Right ventricle myocardium superior (tissue), 1 donor: ENCODE measurements at regions not wholly inside any gene's neighbourhood (a gene's known extent, or its start where the extent isn't known, plus 50 kb on each side); places are given as distances from the start of the nearest gene placed in this dataset.
"Not testable (repeated sequence)": the region's sequence is repeated elsewhere in the genome, so short reads cannot be mapped to it uniquely, and the experiment has no call there.

Experiments
- ATAC-seq: fragments of 200-7000 bp; cut with Tn5 transposase; one replicate; pipeline ENCODE4 v1.9.1; 2020; ENCODE audit warnings: mild to moderate bottlenecking; ENCODE audit not compliant: poor library complexity
- DNase-seq: peaks from one replicate; pipeline ENCODE4 v3.0.0-alpha.2; 2020
- intact Hi-C: fragments of 100-400 bp; cut with DNase I; formaldehyde crosslinking; loops from one replicate; pipeline ENCODE4 v1.11.2; 2022
- donor health status: DM: no; HTN: yes; CAD: no; lungs with severe emphysema.

- intact Hi-C loops = no loop called here
- DNase-seq (no peak), ATAC-seq (no peak)
Observed at GRCh38 chrX:14355556-14355955, 173.8 kb upstream of the GLRA2 start.

- intact Hi-C loops = no loop called here
- ATAC-seq (no peak), DNase-seq (no peak)
Observed at GRCh38 chrX:14354521-14354920, 174.8 kb upstream of the GLRA2 start.

- ATAC-seq = no peak
- intact Hi-C loops = no loop called here
- no peak for DNase-seq
Observed at GRCh38 chrX:14352511-14352910, 176.8 kb upstream of the GLRA2 start.

- DNase-seq = no peak
- intact Hi-C loops = no loop called here
- ATAC-seq = no peak
Observed at GRCh38 chrX:14351611-14352303, 177.6 kb upstream of the GLRA2 start.

GRCh38 chrX:14347523-14347922 is 181.8 kb upstream of the GLRA2 start:
- ATAC-seq = no peak
- DNase-seq = no peak
- intact Hi-C loops = no loop called here

- DNase-seq (no peak), ATAC-seq (no peak)
- intact Hi-C loops = no loop called here
Observed at GRCh38 chrX:14344172-14344940, 185.0 kb upstream of the GLRA2 start.

GRCh38 chrX:14309431-14309830 is 219.9 kb upstream of the GLRA2 start:
- ATAC-seq = no peak
- intact Hi-C loops = no loop called here
- DNase-seq = no peak

GRCh38 chrX:14308976-14309375 is 220.4 kb upstream of the GLRA2 start:
- DNase-seq, ATAC-seq, intact Hi-C loops: not testable (repeated sequence)

GRCh38 chrX:14303891-14304290 is 225.4 kb upstream of the GLRA2 start:
- ATAC-seq = no peak
- intact Hi-C loops = no loop called here
- no peak for DNase-seq

- DNase-seq, intact Hi-C loops, ATAC-seq: not testable (repeated sequence)
Observed at GRCh38 chrX:14302561-14302960, 226.8 kb upstream of the GLRA2 start.

- intact Hi-C loops = no loop called here
- no peak for ATAC-seq
- no peak for DNase-seq
Observed at GRCh38 chrX:14300376-14300775, 229.0 kb upstream of the GLRA2 start.

- ATAC-seq (no peak), DNase-seq (no peak)
- intact Hi-C loops = no loop called here
Observed at GRCh38 chrX:14295426-14295825, 233.9 kb upstream of the GLRA2 start.

- no peak for DNase-seq
- no peak for ATAC-seq
- intact Hi-C loops = no loop called here
Observed at GRCh38 chrX:14291666-14292500, 237.5 kb upstream of the GLRA2 start.

GRCh38 chrX:14290335-14290734 is 239.0 kb upstream of the GLRA2 start:
- intact Hi-C loops = no loop called here
- DNase-seq (no peak), ATAC-seq (no peak)

- intact Hi-C loops = no loop called here
Observed at GRCh38 chrX:14274691-14275090, 245.0 kb upstream of the GEMIN8 start.

GRCh38 chrX:14267216-14267615 is 237.5 kb upstream of the GEMIN8 start:
- intact Hi-C loops = no loop called here
- ATAC-seq (no peak), DNase-seq (no peak)

More at GRCh38 chrX:14274691-14275090, 245.0 kb upstream of the GEMIN8 start:
- DNase-seq = no peak
- ATAC-seq = no peak

- no peak for DNase-seq
- ATAC-seq = no peak
- intact Hi-C loops = no loop called here
Observed at GRCh38 chrX:14266705-14267104, 237.0 kb upstream of the GEMIN8 start.

- intact Hi-C loops = no loop called here
- ATAC-seq (no peak), DNase-seq (no peak)
Observed at GRCh38 chrX:14243823-14244222, 214.1 kb upstream of the GEMIN8 start.

GRCh38 chrX:14235004-14235403 is 205.3 kb upstream of the GEMIN8 start:
- DNase-seq (no peak), ATAC-seq (no peak)
- intact Hi-C loops = no loop called here
